ENCODE measurements at regions not wholly inside any gene's neighbourhood (a gene's known extent, or its start where the extent isn't known, plus 50 kb on each side); places are given as distances from the start of the nearest gene placed in this dataset.

- TF ChIP-seq CTCF (conservative IDR thresholded peaks at IDR 0.05 in 1 of 2, IDR thresholded peaks at IDR 0.05 in 1 of 2; ENCODE audit: extremely low read depth in 1 of 2, insufficient read depth in 1 of 2, low read depth in 1 of 2, low read length in 2 of 2) (no peak), EZH2 (IDR thresholded peaks at IDR 0.05; ENCODE audit: borderline replicate concordance, low read length) (no peak)
Observed at GRCh38 chr11:86160541-86161149, 83.9 kb upstream of the EED start.

All from mammary epithelial cell (primary cell).